Liver (tissue), 8 donors: ENCODE measurements at regions not wholly inside any gene's neighbourhood (a gene's known extent, or its start where the extent isn't known, plus 50 kb on each side); places are given as distances from the start of the nearest gene placed in this dataset.

Experiments
- DNase-seq: peaks from one replicate; pipeline ENCODE4 v3.0.0-alpha.2; 2017; ENCODE audit warnings: low spot score
- H3K27ac ChIP-seq, 2 donors: one replicate each; pipeline ENCODE4 v1.7.0; 2013; ENCODE audit warnings: inconsistent platforms in 2 of 2, low read length in 2 of 2, control low read depth in 1 of 2, low read depth in 1 of 2, mild to moderate bottlenecking in 1 of 2
- H3K27me3 ChIP-seq, 4 donors: one replicate each; pipeline versions ENCODE4 v1.6.1 to v1.7.0; 2013; ENCODE audit warnings: low read length in 3 of 4, inconsistent platforms in 1 of 4, mild to moderate bottlenecking in 1 of 4, moderate library complexity in 1 of 4; ENCODE audit not compliant: control insufficient read depth in 4 of 4, insufficient read depth in 4 of 4
- H3K36me3 ChIP-seq, 4 donors: one replicate each; pipeline versions ENCODE4 v1.6.1 to v1.7.0; 2013; ENCODE audit warnings: low read length in 3 of 4, mild to moderate bottlenecking in 3 of 4, low read depth in 1 of 4, moderate library complexity in 1 of 4; ENCODE audit not compliant: control insufficient read depth in 4 of 4, insufficient read depth in 3 of 4
- H3K4me1 ChIP-seq, 4 donors: one replicate each; pipeline versions ENCODE4 v1.6.1 to v1.7.0; 2013; ENCODE audit warnings: low read length in 3 of 4, mild to moderate bottlenecking in 3 of 4, moderate library complexity in 1 of 4; ENCODE audit not compliant: control insufficient read depth in 4 of 4, insufficient read depth in 4 of 4
- H3K4me3 ChIP-seq, 3 donors: one replicate each; pipeline versions ENCODE4 v1.6.1 to v1.7.0; 2013; ENCODE audit warnings: low read length in 3 of 3, control low read depth in 1 of 3, low read depth in 1 of 3, mild to moderate bottlenecking in 1 of 3
- H3K9ac ChIP-seq, 2 donors: one replicate each; pipeline ENCODE4 v1.7.0; 2013; ENCODE audit warnings: low read length in 2 of 2, mild to moderate bottlenecking in 2 of 2, moderate library complexity in 2 of 2, control low read depth in 1 of 2, low read depth in 1 of 2
- H3K9me3 ChIP-seq, 4 donors: one replicate each; pipeline versions ENCODE4 v1.6.1 to v1.7.0; 2013; ENCODE audit warnings: low read length in 3 of 4; ENCODE audit not compliant: control insufficient read depth in 4 of 4
- EGR1 ChIP-seq, 2 donors: IDR thresholded peaks; 2 replicates each; pipeline ENCODE4 v1.6.1; 2016 to 2018; ENCODE audit warnings: antibody characterized with exemption in 2 of 2, low read depth in 2 of 2
- FOXA1 ChIP-seq: IDR thresholded peaks from 2 replicates; pipeline ENCODE4 v1.6.1; 2016; ENCODE audit warnings: antibody characterized with exemption
- FOXA2 ChIP-seq: IDR thresholded peaks from 2 replicates; pipeline ENCODE4 v1.6.1; 2016; ENCODE audit warnings: antibody characterized with exemption
- GABPA ChIP-seq, 2 donors: IDR thresholded peaks in 1 of 2; conservative IDR thresholded peaks in 1 of 2; 2 replicates each; pipeline ENCODE4 v1.6.1; 2016; ENCODE audit warnings: antibody characterized with exemption in 2 of 2, mild to moderate bottlenecking in 1 of 2, moderate library complexity in 1 of 2
- HNF4A ChIP-seq, 2 donors: conservative IDR thresholded peaks; 2 replicates each; pipeline ENCODE4 v1.6.1; 2016; ENCODE audit warnings: antibody characterized with exemption in 2 of 2, mild to moderate bottlenecking in 2 of 2
- HNF4G ChIP-seq: IDR thresholded peaks from 2 replicates; pipeline ENCODE4 v1.6.1; 2016; ENCODE audit warnings: antibody characterized with exemption
- JUND ChIP-seq, 2 donors: IDR thresholded peaks; 2 replicates each; pipeline ENCODE4 v1.6.1; 2016; ENCODE audit warnings: antibody characterized with exemption in 2 of 2
- NR2F2 ChIP-seq: IDR thresholded peaks from 2 replicates; pipeline ENCODE4 v1.6.1; 2016; ENCODE audit warnings: antibody characterized with exemption
- RAD21 ChIP-seq, 2 donors: IDR thresholded peaks; 2 replicates each; pipeline ENCODE4 v1.6.1; 2016; ENCODE audit warnings: antibody characterized with exemption in 2 of 2, mild to moderate bottlenecking in 2 of 2
- RXRA ChIP-seq, 2 donors: IDR thresholded peaks; 2 replicates each; pipeline ENCODE4 v1.6.1; 2017 to 2018; ENCODE audit warnings: antibody characterized with exemption in 2 of 2, mild to moderate bottlenecking in 1 of 2
- SP1 ChIP-seq: IDR thresholded peaks from 2 replicates; pipeline ENCODE4 v1.6.1; 2018; ENCODE audit warnings: antibody characterized with exemption, mild to moderate bottlenecking
- TAF1 ChIP-seq: conservative IDR thresholded peaks from 2 replicates; pipeline ENCODE4 v1.6.1; 2016; ENCODE audit warnings: antibody characterized with exemption, mild to moderate bottlenecking
- YY1 ChIP-seq: IDR thresholded peaks from 2 replicates; pipeline ENCODE4 v1.6.1; 2016; ENCODE audit warnings: antibody characterized with exemption, mild to moderate bottlenecking
- WGBS: extraction: QIAGEN DNeasy Blood & Tissue Kit; methylation state at CpG from one replicate; pipeline ENCODE4 v1.1.7; 2013; 5-methylcytosine and 5-hydroxymethylcytosine counted together
- TF ChIP-seq, protein P1 (sequence below): IDR thresholded peaks from 2 replicates; pipeline ENCODE4 v1.6.1; 2016; ENCODE audit warnings: antibody characterized with exemption
- TF ChIP-seq, protein P2 (sequence below): IDR thresholded peaks from 2 replicates; pipeline ENCODE4 v1.6.1; 2016; ENCODE audit warnings: antibody characterized with exemption
- TF ChIP-seq, protein P3 (sequence below): IDR thresholded peaks from 2 replicates; pipeline ENCODE4 v1.6.1; 2016; ENCODE audit warnings: antibody characterized with exemption, mild to moderate bottlenecking
- TF ChIP-seq, protein P4 (sequence below): fragments of 150-350 bp; IDR thresholded peaks from 2 replicates; pipeline ENCODE4 v1.5.1; 2017; ENCODE audit warnings: improper control_type of control experiment, low read depth, low read length; ENCODE audit not compliant: missing input control
- TF ChIP-seq, protein P5 (sequence below): IDR thresholded peaks from 2 replicates; pipeline ENCODE4 v1.6.1; 2016; ENCODE audit warnings: antibody characterized with exemption
- donor health status: healthy.
- donor health status: healthy.
- donor health status: healthy.
- donor health status: healthy.
- donor health status: healthy.

DNA sequence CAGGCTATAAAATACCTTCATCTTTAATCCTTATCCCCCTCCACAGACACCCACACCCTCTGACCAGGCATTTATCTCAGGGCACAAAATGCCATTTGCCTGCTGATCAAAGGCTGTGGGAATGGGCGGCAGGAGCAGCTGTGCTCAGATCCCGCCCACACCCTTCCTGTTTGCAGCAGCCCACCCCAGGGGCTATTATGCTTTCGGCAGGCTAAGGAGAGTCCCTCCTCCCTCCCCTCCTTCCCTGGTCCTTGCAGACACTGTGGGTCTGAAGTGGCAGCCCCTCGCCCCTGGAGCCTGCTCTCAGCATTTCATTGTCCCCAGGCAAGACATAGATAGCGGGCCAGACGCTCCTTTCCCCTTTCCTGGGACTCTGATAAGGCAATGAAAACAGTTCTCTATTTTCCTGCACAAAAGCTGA is 220.8 kb upstream of the HEY2 start:
- Histone ChIP-seq H3K4me1 (peaks cover 1 to 18% (median 8%) of the 10 kb centered on the region in 4 donors), H3K9me3 (no peaks in the 10 kb centered on the region), H3K9ac (no peak overlapping the region), H3K4me3 (no peak overlapping the region), H3K36me3 (no peaks in the 10 kb centered on the region), H3K27me3 (peaks cover 0 to 3% (median 0%) of the 10 kb centered on the region in 4 donors), H3K27ac (no peak overlapping the region)
- 70% methylated on average over 6 of the region's 6 CpGs for WGBS
- peak; percentile 65 for DNase-seq
- TF ChIP-seq NR2F2, result no peak
- TF ChIP-seq EGR1 (IDR thresholded peaks at IDR 0.05; ENCODE audit: low read depth in 2 of 2), result no peak
- TF ChIP-seq, protein P1, sequence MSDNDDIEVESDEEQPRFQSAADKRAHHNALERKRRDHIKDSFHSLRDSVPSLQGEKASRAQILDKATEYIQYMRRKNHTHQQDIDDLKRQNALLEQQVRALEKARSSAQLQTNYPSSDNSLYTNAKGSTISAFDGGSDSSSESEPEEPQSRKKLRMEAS, result no peak
- TF ChIP-seq, protein P2, sequence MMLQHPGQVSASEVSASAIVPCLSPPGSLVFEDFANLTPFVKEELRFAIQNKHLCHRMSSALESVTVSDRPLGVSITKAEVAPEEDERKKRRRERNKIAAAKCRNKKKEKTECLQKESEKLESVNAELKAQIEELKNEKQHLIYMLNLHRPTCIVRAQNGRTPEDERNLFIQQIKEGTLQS, result no peak
- TF ChIP-seq FOXA2, result no peak
- TF ChIP-seq SP1, result no peak
- no peak for TF ChIP-seq TAF1
- TF ChIP-seq, protein P3, sequence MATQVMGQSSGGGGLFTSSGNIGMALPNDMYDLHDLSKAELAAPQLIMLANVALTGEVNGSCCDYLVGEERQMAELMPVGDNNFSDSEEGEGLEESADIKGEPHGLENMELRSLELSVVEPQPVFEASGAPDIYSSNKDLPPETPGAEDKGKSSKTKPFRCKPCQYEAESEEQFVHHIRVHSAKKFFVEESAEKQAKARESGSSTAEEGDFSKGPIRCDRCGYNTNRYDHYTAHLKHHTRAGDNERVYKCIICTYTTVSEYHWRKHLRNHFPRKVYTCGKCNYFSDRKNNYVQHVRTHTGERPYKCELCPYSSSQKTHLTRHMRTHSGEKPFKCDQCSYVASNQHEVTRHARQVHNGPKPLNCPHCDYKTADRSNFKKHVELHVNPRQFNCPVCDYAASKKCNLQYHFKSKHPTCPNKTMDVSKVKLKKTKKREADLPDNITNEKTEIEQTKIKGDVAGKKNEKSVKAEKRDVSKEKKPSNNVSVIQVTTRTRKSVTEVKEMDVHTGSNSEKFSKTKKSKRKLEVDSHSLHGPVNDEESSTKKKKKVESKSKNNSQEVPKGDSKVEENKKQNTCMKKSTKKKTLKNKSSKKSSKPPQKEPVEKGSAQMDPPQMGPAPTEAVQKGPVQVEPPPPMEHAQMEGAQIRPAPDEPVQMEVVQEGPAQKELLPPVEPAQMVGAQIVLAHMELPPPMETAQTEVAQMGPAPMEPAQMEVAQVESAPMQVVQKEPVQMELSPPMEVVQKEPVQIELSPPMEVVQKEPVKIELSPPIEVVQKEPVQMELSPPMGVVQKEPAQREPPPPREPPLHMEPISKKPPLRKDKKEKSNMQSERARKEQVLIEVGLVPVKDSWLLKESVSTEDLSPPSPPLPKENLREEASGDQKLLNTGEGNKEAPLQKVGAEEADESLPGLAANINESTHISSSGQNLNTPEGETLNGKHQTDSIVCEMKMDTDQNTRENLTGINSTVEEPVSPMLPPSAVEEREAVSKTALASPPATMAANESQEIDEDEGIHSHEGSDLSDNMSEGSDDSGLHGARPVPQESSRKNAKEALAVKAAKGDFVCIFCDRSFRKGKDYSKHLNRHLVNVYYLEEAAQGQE, result no peak
- TF ChIP-seq HNF4G, result no peak
- TF ChIP-seq, protein P4, sequence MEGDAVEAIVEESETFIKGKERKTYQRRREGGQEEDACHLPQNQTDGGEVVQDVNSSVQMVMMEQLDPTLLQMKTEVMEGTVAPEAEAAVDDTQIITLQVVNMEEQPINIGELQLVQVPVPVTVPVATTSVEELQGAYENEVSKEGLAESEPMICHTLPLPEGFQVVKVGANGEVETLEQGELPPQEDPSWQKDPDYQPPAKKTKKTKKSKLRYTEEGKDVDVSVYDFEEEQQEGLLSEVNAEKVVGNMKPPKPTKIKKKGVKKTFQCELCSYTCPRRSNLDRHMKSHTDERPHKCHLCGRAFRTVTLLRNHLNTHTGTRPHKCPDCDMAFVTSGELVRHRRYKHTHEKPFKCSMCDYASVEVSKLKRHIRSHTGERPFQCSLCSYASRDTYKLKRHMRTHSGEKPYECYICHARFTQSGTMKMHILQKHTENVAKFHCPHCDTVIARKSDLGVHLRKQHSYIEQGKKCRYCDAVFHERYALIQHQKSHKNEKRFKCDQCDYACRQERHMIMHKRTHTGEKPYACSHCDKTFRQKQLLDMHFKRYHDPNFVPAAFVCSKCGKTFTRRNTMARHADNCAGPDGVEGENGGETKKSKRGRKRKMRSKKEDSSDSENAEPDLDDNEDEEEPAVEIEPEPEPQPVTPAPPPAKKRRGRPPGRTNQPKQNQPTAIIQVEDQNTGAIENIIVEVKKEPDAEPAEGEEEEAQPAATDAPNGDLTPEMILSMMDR, result no peak
- no peak for TF ChIP-seq RAD21 (IDR thresholded peaks at IDR 0.05)
- no peak for TF ChIP-seq FOXA1
- TF ChIP-seq YY1, result no peak
- TF ChIP-seq RXRA (IDR thresholded peaks at IDR 0.05), result no peak
- TF ChIP-seq JUND (IDR thresholded peaks at IDR 0.05), result no peak
- TF ChIP-seq HNF4A (conservative IDR thresholded peaks at IDR 0.05), result no peak
- TF ChIP-seq, protein P5, sequence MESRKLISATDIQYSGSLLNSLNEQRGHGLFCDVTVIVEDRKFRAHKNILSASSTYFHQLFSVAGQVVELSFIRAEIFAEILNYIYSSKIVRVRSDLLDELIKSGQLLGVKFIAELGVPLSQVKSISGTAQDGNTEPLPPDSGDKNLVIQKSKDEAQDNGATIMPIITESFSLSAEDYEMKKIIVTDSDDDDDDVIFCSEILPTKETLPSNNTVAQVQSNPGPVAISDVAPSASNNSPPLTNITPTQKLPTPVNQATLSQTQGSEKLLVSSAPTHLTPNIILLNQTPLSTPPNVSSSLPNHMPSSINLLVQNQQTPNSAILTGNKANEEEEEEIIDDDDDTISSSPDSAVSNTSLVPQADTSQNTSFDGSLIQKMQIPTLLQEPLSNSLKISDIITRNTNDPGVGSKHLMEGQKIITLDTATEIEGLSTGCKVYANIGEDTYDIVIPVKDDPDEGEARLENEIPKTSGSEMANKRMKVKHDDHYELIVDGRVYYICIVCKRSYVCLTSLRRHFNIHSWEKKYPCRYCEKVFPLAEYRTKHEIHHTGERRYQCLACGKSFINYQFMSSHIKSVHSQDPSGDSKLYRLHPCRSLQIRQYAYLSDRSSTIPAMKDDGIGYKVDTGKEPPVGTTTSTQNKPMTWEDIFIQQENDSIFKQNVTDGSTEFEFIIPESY, result no peak
- TF ChIP-seq GABPA (IDR thresholded peaks at IDR 0.05 in 1 of 2, conservative IDR thresholded peaks at IDR 0.05 in 1 of 2), result no peak
